ENCODE measurements at regions not wholly inside any gene's neighbourhood (a gene's known extent, or its start where the extent isn't known, plus 50 kb on each side); places are given as distances from the start of the nearest gene placed in this dataset.
"Not testable (repeated sequence)": the region's sequence is repeated elsewhere in the genome, so short reads cannot be mapped to it uniquely, and the experiment has no call there.

DNA sequence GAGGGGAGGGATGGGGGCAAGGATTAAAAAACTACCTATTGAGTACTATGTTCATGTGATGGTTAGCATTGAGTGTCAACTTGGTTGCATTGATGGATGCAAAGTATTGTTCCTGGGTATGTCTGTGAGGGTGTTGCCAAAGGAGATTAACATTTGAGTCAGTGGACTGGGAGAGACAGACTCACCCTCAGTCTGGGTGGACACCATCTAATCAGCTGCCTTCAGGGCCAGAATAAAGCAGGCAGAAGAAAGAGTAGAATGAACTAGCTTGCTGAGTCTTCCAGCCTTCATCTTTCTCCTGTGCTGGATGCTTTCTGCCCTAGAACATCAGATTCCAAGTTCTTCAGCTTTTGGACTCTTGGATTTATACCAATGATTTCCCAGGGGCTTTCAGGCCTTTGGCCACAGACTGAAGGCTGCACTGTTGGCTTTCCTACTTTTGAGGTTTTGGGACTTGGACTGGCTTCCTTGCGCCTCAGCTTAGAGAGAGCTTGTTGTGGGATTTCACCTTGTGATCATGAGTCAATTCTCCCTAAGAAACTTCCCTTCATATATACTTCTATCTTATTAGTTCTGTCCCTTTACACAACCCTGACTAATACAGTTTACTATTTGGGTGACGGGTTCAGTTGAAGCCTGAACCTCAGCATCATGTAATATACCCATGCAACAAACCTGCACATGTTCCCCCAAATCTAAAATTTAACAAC, 70.2 kb downstream of the MTNR1B start:
- Histone ChIP-seq H3K27ac (no peak overlapping the region), H3K4me1 (no peaks in the 10 kb centered on the region), H3K36me3 (no peaks in the 10 kb centered on the region), H3K9me3 (peaks cover 0 to 10% (median 0%) of the 10 kb centered on the region in 3 donors), H3K27me3 (no peaks in the 10 kb centered on the region), H3K4me3 (no peak overlapping the region)
- 77 to 78% methylated on average over 2 of the region's 2 CpGs for WGBS, 2 donors
- no peak for TF ChIP-seq POLR2A (IDR thresholded peaks at IDR 0.05)
- TF ChIP-seq, protein P1, sequence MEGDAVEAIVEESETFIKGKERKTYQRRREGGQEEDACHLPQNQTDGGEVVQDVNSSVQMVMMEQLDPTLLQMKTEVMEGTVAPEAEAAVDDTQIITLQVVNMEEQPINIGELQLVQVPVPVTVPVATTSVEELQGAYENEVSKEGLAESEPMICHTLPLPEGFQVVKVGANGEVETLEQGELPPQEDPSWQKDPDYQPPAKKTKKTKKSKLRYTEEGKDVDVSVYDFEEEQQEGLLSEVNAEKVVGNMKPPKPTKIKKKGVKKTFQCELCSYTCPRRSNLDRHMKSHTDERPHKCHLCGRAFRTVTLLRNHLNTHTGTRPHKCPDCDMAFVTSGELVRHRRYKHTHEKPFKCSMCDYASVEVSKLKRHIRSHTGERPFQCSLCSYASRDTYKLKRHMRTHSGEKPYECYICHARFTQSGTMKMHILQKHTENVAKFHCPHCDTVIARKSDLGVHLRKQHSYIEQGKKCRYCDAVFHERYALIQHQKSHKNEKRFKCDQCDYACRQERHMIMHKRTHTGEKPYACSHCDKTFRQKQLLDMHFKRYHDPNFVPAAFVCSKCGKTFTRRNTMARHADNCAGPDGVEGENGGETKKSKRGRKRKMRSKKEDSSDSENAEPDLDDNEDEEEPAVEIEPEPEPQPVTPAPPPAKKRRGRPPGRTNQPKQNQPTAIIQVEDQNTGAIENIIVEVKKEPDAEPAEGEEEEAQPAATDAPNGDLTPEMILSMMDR (IDR thresholded peaks at IDR 0.05): no peak
- DNase-seq: no peak
- intact Hi-C loops (cut with DNase I): no loop called here

DNA sequence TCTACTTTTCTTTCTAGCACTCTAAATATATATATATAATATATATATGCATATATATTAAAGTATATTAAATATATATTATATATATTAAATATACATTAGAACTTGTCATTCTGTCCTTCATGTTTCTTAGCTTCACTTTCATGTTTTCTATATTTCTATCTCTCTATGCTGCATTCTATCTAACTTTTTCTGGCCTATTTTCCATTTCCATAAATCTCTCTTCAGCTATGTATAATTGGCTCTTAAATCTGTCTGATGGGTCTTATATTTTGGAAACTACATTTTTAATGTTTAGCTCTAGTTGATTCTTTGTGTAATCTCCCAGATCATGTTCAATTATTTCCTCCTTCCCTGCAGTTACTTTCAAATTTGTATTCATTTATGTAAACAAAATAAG, 72.2 kb downstream of the MTNR1B start:
- H3K36me3 ChIP-seq: no peaks in the 10 kb centered on the region
- no peak overlapping the region for H3K4me3 ChIP-seq
- intact Hi-C loops (cut with DNase I): no loop called here
- H3K27ac ChIP-seq: no peak overlapping the region
- no peaks in the 10 kb centered on the region for H3K4me1 ChIP-seq
- TF ChIP-seq, protein P1 (IDR thresholded peaks at IDR 0.05): no peak
- TF ChIP-seq POLR2A (IDR thresholded peaks at IDR 0.05): no peak
- no peaks in the 10 kb centered on the region for H3K27me3 ChIP-seq
- peaks cover 0 to 10% (median 0%) of the 10 kb centered on the region in 3 donors for H3K9me3 ChIP-seq
- DNase-seq: no peak

DNA sequence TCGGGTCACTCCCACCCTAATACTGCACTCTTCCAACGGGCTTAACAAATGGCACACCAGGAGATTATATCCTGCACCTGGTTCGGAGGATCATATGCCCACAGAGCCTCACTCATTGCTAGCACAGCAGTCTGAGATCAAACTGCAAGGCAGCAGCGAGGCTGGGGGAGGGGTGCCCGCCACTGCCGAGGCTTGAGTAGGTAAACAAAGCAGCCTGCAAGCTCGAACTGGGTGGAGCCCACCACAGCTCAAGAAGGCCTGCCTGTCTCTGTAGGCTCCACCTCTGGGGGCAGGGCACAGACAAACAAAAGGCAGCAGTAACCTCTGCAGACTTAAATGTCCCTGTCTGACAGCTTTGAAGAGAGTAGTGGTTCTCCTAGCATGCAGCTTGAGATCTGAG, 73.7 kb downstream of the MTNR1B start:
- H3K4me1 ChIP-seq; intact Hi-C loops (cut with DNase I); H3K27ac ChIP-seq; DNase-seq; H3K27me3 ChIP-seq; H3K4me3 ChIP-seq; H3K36me3 ChIP-seq: not testable (repeated sequence)
- H3K9me3 ChIP-seq: peaks cover 0 to 10% (median 0%) of the 10 kb centered on the region in 3 donors
- 68 to 100% methylated on average over 1 to 7 of the region's 7 CpGs for WGBS, 2 donors

DNA sequence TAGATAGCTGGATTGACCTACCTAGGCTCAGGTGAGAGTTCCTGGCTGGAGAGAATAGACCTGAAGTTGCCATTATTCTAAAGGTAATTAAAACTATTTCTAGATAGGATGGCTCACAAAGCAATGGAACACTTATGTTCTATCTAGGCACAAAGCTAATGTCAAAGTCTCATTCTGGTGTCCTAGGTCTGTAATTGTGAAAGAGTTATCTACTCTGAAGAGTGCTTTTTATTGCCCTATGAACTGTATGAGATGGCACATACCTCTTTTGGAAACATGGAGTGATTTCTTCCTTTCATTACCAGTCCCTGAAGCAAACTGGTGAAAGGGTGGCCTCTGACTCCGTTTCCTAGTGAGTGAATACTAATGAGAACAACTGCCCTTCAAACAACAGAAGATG, 80.3 kb downstream of the MTNR1B start:
- intact Hi-C loops (cut with DNase I): no loop called here
- Histone ChIP-seq H3K36me3 (no peaks in the 10 kb centered on the region), H3K4me1 (no peaks in the 10 kb centered on the region), H3K27me3 (peaks cover 0 to 3% (median 0%) of the 10 kb centered on the region in 4 donors), H3K9me3 (no peaks in the 10 kb centered on the region), H3K4me3 (no peak overlapping the region), H3K27ac (no peak overlapping the region)
- TF ChIP-seq, protein P1 (IDR thresholded peaks at IDR 0.05): no peak
- TF ChIP-seq POLR2A (IDR thresholded peaks at IDR 0.05): no peak
- WGBS, 2 donors: 22 to 38% methylated on average over 1 of the region's 1 CpG
- DNase-seq: no peak

DNA sequence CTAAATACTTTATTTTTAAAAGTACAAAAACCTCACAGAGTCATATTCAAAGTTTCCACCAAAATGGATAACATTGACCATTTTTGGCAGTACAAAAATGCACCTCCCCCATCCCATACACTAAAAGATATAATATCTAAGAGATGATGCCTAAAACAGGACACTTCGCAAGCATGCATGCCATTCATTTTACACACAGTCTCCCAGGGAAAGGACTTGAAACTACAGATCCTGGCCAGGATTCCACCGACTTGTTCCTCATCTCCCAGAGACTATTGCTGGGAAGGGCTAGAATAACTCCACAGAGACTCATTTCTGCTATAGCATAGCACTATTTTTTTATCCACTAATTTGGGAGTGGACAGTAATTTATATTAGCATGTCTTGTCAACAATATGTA, 81.7 kb downstream of the MTNR1B start:
- 66 to 84% methylated on average over 2 of the region's 2 CpGs for WGBS, 2 donors
- Histone ChIP-seq H3K4me1 (no peaks in the 10 kb centered on the region), H3K36me3 (no peaks in the 10 kb centered on the region), H3K4me3 (no peak overlapping the region), H3K9me3 (no peaks in the 10 kb centered on the region), H3K27ac (no peak overlapping the region), H3K27me3 (peaks cover 0 to 3% (median 0%) of the 10 kb centered on the region in 4 donors)
- intact Hi-C loops (cut with DNase I): no loop called here
- DNase-seq: no peak
- TF ChIP-seq, protein P1 (IDR thresholded peaks at IDR 0.05): no peak
- no peak for TF ChIP-seq POLR2A (IDR thresholded peaks at IDR 0.05)

DNA sequence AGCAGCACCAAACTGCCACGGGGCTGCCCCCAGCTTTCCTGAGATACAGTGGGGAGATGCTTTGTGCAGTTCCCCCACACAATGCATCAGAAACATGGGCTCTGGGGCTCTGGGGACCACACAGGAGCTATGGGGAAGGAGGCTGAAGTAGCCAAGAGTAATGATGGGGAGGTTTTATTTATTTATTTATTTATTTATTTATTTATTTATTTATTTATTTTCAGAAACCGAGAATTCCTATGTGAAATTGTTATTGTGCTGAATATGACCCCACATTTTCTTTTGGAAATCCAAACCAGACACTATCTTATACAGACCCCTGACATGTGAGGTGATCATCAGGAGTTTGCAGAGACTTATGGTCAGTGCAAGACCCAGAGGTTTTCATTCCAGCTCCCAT, 84.4 kb downstream of the MTNR1B start:
- H3K27me3 ChIP-seq: peaks cover 0 to 3% (median 0%) of the 10 kb centered on the region in 4 donors
- no peak for DNase-seq
- no peak for TF ChIP-seq POLR2A (IDR thresholded peaks at IDR 0.05)
- TF ChIP-seq, protein P1 (IDR thresholded peaks at IDR 0.05): no peak
- H3K4me1 ChIP-seq: no peaks in the 10 kb centered on the region
- H3K9me3 ChIP-seq: no peaks in the 10 kb centered on the region
- no peak overlapping the region for H3K4me3 ChIP-seq
- no peak overlapping the region for H3K27ac ChIP-seq
- WGBS, 2 donors: 69 to 75% methylated on average over 2 of the region's 2 CpGs
- H3K36me3 ChIP-seq: no peaks in the 10 kb centered on the region
- intact Hi-C loops (cut with DNase I): no loop called here

Measured in esophagus squamous epithelium (tissue), 5 donors.